HG02588 (cell line): ENCODE measurements at regions not wholly inside any gene's neighbourhood (a gene's known extent, or its start where the extent isn't known, plus 50 kb on each side); places are given as distances from the start of the nearest gene placed in this dataset.
"Not testable (repeated sequence)": the region's sequence is repeated elsewhere in the genome, so short reads cannot be mapped to it uniquely, and the experiment has no call there.

Experiments
- ATAC-seq: cut with Tn5 transposase; IDR thresholded peaks from one replicate; pipeline ENCODE4 v1.9.1; 2021; ENCODE audit warnings: mild to moderate bottlenecking, moderate library complexity; ENCODE audit not compliant: unreplicated experiment

DNA sequence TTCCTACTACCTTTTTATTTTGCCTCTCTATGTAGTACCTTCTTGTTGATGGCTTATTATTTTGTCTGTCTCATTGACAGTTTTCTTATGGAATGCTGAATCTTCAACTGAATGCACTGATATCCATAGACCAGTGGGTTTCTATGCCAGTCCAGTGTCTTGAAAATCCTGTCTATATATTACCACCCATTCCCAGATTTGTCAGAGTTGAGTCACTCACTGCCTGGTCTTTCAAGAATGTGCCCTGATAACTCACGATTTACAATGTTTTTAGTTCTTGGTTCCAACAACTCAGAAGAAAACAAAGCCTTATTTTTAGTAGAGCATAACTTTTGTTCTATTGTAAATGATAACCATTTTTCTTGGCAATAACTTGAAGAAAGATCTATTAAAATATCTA is 606.0 kb upstream of the PITX2 start:
- ATAC-seq, result no peak

DNA sequence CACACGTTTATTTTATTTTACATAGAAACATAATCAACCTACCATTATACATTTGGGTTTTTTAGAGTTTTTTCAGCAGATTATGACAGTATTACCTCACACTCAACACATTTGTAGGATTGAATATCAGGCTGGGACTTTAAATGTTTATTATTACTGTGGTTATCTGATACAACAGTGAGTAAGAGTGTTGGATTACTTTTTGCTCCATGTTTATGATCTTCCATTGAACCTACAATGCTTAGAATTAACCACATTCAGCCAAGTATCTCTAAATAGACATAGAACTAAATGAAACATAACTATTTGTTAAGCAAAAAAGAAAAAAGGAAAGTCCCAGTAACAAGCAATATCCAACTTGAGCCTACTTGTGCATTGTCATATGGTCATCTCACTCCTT is 607.4 kb upstream of the PITX2 start:
- ATAC-seq, result no peak

DNA sequence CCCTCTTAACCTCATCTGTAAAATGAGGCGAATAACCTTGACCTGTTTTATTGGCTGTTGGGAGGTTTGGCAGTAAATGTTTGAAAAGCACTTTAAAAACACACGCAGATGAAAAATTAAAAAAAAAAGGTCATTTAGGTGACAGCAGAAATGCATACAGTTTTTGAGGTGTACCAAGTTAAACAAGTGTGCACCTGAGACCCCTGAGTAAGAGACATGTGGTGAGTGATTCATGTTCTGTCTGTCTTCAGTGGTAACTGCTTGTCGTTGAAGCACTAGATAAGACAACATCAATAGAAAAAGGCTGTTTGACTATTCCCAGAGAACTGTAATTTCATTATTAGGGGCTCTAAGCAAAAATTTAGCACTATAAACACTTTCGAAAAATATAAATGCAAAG is 608.4 kb upstream of the PITX2 start:
- no peak for ATAC-seq

DNA sequence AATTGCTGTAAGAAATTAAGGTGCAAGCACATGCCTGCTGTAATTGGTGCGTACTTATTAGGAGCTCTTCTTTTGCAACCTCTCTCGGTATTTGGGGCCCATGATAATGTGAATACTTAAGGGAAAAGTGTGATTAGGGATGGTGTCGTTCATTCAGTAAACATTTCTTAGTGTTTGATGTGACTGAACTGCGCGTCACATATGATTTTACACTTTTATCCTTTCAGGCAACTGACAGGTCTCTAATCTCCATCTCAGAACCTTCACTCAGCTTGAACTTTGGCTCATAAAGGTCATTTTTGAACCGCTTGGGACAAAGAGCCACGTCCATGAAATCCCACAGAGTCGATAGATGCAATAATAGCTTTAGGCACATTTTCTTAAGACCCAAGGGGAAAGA is 612.1 kb upstream of the PITX2 start:
- no peak for ATAC-seq

DNA sequence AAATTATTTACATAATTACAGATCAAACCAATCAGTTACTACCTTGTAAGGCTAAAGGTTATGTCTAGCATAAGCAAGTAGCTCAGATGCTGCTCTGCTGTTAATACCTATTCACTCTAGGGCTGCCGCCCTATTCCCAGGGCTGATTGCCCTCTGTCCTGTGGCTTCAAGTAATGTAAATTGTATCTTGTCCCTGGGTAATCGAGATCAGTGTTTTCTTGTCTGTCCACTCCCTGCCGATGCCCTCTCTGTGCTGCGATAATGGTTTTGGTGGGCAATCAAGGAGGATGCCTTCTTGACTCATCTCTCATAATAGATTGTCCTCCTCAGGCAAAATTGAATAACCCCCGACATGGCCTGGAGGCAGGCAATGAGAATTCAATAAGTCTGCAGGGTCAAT is 641.0 kb upstream of the PITX2 start:
- no peak for ATAC-seq

DNA sequence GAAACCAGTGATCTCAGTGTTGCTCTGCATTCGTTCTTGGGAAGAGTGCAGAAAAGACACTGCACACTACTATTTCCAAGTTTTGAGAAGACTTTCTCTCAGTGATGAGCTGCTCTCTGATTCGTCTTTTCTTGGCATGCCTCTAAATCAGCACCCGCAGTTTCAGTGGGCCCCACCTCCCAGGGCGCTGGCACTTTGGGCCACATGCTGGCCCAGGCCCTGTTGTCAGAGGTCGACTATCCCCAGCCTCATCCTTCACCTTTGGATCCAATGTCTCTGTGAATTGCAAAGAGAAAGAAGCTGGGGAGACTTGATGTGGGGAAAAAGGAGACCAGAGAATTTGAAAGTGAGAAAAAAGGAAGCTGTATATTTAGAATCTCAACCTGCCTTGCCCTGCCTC is 644.1 kb upstream of the PITX2 start:
- no peak for ATAC-seq

DNA sequence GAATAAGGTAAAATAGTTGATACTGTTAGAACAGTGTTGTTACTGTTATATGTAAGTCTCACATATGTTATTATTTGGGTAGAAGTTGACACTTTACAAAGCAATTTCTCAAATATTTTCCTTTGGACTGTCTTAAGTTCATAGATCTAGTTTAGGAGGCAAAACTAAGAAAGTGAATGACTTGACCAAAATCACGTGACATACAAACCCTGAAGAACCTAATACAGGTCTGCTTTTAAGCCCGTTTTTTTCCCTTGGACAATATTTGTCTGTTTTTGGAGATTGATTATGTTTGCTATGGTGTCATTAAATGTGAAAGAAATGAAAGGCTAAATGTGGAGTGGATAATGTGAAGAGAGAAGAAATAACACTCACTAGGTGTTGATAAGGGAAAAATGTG is 644.9 kb upstream of the PITX2 start:
- no peak for ATAC-seq

DNA sequence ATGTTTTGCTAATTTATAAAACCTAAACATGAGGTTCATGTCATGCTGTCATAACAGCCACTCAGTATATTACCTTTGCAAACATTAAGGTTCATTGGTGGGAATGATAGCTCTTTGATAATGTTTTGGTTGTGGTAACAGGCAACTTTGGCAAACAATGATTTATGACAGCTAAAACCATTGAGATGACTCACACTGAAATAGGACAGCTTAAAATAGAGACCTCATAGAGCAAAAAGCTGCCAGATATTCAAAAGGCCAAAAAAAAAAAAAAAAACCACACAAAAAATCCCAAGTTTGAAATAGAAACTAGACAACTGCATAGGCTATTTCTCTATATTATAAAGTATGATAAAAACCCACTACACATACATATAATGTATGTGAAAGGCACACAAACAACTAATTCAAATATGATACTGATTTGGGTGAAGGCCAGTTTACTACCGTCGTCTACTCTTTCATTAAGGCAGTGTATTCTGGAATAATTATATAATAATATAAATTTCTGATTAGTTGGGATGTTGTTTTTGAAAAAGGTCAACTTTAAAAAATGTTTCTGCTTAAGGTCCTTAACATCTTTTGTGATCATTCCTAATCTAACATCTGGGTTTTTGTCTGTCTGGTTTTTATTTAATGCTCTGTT is 646.0 kb upstream of the PITX2 start:
- peak; percentile 71 for ATAC-seq

DNA sequence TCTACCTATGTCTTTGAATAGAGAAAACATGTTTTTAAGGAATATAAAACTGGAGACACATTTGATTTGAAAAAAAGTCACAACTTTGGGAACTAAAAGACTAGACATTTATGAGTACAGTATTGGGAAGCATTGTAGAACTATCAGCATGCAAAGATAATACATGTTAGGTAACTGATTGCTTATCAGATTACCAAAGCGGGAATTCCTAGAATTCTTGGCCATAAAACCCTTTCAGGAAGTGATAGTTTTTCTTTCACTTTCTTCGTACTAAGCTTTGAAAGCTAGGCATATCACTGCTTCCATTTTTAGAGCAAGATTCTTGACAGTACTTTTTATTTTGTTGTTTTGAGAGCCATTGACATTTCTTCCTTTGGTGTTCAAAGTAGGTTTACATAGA is 646.6 kb upstream of the PITX2 start:
- no peak for ATAC-seq

DNA sequence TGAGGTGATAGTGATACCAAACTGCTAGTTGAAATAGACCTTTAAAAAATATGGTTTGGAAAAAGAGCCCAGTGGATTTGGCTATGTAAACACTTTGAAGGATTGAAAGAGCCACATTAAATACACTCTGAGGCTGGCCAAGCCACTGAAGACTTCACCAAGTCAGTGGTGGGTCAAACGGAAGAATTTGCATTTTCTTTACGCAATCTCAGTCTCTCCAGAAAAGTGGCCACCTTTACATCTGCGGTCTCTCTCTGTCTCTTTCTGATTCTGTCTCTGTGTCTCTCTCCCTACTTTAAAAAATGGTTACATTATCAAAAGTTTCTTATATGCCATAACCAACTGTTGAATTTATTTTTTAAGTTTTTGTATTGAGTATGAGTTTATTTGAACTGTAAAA is 651.2 kb upstream of the PITX2 start:
- ATAC-seq, result no peak

DNA sequence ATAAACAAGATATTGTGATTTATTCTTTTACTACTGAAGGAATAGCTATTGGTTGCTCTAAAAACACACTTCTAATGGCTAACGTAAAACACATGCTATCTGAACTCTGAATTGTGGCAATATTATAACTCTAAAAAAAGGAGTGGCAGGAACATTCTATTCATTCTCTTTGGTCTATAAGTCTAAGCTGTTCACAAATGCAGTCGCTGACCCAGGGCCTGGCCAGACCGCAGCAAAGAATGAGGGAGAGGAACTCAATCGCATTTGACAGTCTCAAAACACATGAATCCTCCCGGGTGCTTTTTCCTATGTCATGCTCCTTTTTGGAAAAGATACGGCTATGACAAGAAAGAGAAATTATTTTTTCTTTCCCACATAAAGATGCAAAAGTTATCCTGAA is 651.6 kb upstream of the PITX2 start:
- ATAC-seq, result no peak

DNA sequence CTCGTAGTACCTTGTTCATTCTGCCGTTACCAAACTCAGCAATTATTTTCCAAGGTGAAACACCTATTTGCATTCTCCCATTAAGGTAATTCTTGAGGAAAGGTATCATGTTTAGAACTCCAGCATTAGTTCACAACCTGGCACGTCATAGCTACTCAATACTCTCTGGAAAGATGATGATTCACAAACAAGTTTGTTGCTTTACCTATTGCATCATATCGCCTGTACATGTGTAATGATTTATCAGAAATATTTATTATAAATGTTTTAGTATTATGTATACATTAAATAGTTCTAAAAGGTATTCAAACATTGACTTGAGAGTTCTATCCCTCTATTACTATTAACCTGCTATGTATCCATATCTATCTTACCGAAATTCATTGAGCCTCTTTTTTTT is 658.3 kb upstream of the PITX2 start:
- ATAC-seq, result no peak

DNA sequence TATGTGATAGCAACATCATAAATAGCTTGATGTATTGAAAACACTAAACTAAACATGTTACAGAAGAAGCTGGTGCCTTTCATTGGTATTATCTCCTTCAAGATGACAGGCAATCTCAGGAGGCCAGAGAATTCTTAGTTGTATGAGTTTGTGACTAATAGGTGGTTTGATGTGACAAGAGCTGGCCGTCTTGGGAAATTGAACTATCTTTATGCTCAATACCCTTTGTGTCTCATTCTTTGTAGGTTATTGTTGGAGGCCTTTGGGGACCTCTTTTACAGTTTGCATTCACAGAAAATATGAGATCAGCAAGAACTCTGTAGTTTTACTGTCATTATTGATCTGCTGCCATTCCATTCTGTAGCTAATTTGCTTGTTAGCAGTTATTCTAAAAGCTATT is 659.2 kb upstream of the PITX2 start:
- ATAC-seq, result no peak

DNA sequence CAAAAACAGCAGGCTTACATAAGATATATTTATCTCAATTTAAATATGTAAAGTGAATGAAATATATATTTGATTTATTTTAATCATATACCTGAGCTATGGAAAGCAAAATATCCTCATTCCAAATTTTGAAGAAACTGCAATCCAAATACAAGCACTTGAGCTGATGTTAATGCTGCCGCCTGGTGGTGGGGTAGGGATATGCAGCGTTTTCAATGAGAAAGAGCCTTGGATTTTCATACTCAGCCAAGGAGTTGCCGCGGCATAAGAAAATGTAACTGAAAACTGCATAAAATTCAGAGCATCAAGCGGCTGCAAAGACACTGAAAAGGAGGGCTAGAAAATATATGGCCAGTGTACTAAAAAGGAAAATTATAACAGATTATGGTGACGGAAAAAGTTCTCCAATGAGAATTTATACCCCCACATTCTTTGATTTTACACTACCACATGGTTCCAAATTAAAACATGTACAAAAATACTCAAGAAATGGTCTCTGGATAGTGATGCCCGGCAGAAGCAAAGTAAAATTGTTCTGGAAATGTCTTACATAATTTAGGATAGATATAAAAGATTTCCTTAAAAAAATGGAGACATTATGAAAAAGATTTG is 660.3 kb upstream of the PITX2 start:
- ATAC-seq, result no peak

DNA sequence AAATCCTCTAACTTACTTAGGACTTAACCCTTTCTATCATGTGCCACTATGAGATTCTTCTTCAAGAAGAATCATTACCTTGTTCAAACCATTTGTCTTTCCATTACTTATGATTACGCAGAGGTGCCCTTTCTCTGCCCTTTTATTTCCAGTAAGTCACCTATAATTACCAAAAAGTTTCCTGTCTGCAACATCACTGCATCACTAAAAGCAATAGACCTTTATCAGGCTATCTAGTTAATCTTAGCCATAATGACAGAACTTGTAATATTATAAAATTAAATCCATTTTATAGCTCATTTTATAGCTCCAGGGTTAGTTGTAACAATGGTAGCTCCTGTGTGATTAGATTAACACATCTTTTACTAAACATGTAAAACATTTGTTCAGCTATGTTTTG is 673.6 kb upstream of the PITX2 start:
- ATAC-seq, result no peak

DNA sequence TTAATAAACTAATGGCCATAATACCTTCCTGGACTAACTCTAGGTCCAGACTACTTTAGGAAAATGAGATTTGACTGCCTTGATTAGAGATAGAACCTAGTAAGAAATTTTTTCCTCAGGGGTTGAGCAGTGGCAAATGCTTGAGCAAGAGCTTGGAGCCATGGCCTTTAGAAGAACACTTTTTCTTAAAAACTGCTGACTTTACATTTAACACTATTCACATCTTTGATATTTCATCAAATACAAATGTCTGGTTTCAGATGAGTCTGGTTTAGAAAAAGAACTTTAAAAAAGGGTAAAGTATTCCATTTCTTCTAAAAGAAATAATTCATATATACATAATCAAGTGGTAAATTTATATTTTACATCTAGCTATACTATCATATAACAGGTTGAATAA is 680.9 kb upstream of the PITX2 start:
- ATAC-seq, result no peak

DNA sequence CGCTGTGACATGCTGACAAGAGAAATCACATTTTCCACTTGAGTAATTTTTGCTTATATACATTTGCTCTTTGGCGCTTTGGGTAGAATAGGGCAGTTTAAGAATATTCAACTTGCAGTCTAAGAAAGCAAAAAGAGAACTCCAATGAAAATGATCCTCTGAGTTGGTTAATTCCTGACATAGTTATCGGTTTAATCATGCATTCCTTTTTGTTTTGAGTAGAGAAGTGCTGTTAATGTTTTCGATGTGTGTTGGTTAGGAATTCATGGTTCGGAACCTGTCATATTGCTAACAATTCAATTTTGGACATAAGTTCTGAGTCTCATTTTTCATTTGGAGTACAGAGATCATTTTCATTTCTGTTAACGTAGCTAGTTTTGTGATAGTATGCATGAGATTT is 700.6 kb upstream of the PITX2 start:
- no peak for ATAC-seq

DNA sequence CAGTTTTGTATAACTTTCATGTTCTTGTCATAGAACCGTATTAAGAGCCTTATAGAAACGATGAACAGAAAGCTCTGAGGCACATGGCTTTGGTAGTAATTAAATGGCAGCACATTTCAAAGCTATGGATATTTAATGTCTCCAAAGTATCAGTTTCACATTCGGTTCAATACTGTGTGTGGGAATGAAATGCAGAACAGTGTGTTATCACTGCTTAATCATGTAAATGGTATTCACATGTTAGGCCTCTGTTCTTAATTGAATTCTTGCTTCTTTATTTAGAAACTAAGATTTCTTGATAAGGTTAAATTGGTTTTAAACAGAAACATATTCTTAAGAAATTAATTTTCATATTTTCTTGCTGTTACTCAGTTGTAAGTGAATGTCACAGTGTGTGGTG is 701.0 kb upstream of the PITX2 start:
- ATAC-seq, result no peak

DNA sequence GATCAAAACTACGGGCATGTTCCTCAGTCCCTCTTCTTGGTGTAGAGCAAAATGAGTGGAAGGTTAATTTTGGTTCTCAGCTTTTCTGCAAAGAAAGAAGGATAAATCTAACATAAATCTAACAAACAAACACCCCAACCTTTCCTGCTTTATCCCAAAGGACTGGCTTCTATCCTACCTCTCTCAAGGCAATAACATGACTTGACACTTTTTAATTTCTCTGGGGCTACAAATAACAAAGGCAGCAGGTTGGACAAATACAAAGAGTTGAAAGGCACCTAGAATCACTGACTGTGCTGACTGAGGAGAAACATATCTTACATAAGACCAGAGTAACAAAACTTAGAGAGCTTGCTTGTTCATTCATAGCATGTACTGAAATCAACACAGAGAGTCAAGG is 703.6 kb upstream of the PITX2 start:
- no peak for ATAC-seq

DNA sequence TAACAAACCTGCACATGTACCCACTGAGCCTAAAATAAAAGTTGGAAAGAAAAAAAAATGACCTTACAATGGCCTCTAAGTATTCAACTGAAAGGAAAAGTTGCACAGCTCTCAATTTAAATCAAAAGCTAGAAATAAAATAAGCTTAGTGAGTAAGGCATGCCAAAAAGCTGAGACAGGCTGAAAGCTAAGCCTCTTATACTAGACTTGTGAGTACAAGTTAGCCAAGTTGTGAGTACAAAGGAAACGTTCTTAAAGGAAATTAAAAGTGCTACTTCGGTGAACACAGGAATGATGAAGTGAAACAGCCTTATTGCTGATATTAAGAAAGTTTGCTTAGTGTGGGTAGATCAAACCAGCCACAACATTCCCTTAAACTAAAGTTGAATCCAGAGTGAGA is 707.9 kb upstream of the PITX2 start:
- no peak for ATAC-seq

DNA sequence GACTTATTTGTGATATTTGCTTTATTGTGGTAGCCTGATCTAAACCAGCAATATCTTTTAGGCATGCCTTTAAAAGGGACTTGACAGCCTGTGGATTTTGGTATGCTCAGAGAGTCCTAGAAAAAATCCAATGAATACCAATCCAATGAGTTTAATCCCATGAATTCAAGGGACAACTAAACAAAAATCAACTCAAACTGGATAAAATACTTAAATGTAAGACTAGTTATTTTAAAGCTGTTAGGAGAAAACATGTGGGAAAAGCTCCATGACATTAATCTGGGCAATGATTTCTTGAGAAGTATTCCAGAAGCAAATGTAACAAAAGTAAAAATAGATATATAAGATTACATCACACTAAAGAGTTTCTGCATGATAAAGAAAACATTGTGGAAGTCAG is 711.5 kb upstream of the PITX2 start:
- ATAC-seq, result no peak

DNA sequence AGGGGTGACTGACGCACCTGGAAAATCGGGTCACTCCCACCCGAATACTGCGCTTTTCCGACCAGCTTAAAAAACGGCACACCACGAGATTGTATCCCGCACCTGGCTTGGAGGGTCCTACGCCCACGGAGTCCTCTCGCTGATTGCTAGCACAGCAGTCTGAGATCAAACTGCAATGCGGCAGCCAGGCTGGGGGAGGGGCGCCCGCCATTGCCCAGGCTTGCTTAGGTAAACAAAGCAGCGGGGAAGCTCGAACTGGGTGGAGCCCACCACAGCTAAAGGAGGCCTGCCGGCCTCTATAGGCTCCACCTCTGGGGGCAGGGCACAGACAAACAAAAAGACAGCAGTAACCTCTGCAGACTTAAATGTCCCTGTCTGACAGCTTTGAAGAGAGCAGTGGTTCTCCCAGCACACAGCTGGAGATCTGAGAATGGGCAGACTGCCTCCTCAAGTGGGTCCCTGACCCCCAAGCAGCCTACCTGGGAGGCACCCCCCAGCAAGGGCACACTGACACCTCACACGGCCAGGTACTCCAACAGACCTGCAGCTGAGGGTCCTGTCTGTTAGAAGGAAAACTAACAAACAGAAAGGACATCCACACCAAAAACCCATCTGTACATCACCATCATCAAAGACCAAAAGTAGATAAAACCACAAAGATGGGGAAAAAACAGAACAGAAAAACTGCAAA is 714.5 kb upstream of the PITX2 start:
- not testable (repeated sequence) for ATAC-seq

DNA sequence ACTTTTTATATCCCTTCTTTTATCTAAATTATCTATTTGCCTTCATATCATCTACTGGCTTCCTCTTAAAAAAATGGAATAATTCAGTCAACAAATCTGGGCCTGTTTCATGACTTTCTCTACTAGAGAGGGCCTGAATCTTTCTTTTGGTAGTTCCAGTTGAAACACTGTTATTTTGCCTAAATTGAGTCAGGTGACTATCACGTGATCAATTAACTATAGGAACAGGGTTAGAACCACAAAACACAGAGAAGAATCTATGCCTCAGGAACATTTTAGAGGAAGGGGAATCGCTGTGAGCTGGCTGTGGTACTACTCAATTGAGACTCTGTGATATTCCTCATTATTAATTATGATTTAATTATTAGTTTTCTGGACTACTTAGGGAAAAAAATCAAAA is 736.7 kb upstream of the PITX2 start:
- ATAC-seq, result no peak
